AG20443 (cell line): ENCODE measurements at regions not wholly inside any gene's neighbourhood (a gene's known extent, or its start where the extent isn't known, plus 50 kb on each side); places are given as distances from the start of the nearest gene placed in this dataset.

Experiments
- DNase-seq: peaks from one replicate; pipeline ENCODE4 v3.0.0; 2012; ENCODE audit warnings: low spot score, mixed read lengths

- DNase-seq, result no peak
These were observed 432.3 kb downstream of the PTPRU start for GRCh38 chr1:29668551-29669157.

- no peak for DNase-seq
These were observed 431.6 kb downstream of the PTPRU start for GRCh38 chr1:29667951-29668350.

- no peak for DNase-seq
These were observed 428.4 kb downstream of the PTPRU start for GRCh38 chr1:29664711-29665110.

- no peak for DNase-seq
These were observed 422.4 kb downstream of the PTPRU start for GRCh38 chr1:29658688-29659087.

GRCh38 chr1:29657816-29658215, 421.5 kb downstream of the PTPRU start:
- DNase-seq, result no peak

- no peak for DNase-seq
These were observed 419.9 kb downstream of the PTPRU start for GRCh38 chr1:29655945-29656850.

- no peak for DNase-seq
These were observed 418.8 kb downstream of the PTPRU start for GRCh38 chr1:29655145-29655544.

GRCh38 chr1:29653886-29654450, 417.6 kb downstream of the PTPRU start:
- no peak for DNase-seq

GRCh38 chr1:29653034-29653810, 416.9 kb downstream of the PTPRU start:
- DNase-seq, result no peak

GRCh38 chr1:29651684-29652665, 415.7 kb downstream of the PTPRU start:
- no peak for DNase-seq

- no peak for DNase-seq
These were observed 414.9 kb downstream of the PTPRU start for GRCh38 chr1:29651246-29651645.

- no peak for DNase-seq
These were observed 414.2 kb downstream of the PTPRU start for GRCh38 chr1:29650476-29650875.

GRCh38 chr1:29650041-29650400, 413.7 kb downstream of the PTPRU start:
- DNase-seq, result no peak

- no peak for DNase-seq
These were observed 413.1 kb downstream of the PTPRU start for GRCh38 chr1:29649189-29650040.

- DNase-seq, result no peak
These were observed 412.5 kb downstream of the PTPRU start for GRCh38 chr1:29648798-29649188.

GRCh38 chr1:29648026-29648425, 411.7 kb downstream of the PTPRU start:
- no peak for DNase-seq

GRCh38 chr1:29647581-29647980, 411.3 kb downstream of the PTPRU start:
- DNase-seq, result no peak

- no peak for DNase-seq
These were observed 409.9 kb downstream of the PTPRU start for GRCh38 chr1:29646161-29646775.

GRCh38 chr1:29645586-29645985, 409.3 kb downstream of the PTPRU start:
- DNase-seq, result no peak

GRCh38 chr1:29644812-29645211, 408.5 kb downstream of the PTPRU start:
- no peak for DNase-seq
